ENCODE measurements at regions not wholly inside any gene's neighbourhood (a gene's known extent, or its start where the extent isn't known, plus 50 kb on each side); places are given as distances from the start of the nearest gene placed in this dataset.

DNA sequence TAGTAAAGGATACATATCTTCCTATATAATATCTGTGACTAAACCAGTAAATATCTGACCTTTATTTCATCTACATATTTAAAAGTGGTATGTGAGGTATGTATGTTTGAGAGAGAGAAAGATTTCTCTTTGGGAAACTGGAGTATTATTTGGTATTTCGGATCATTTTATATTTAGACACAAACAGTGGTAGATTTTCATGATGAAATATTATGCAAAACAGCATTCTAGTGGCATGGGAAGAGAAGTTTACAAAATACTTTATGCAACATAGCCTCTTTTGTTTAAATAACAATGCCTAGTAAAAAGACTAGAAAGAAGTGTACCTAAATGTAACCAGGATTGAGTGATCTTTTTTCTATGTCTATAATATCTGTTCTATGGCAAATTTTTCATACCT is 98.6 kb upstream of the TMEM168 start:
- Histone ChIP-seq H4K20me1 (ENCODE audit: insufficient read depth, poor library complexity, severe bottlenecking) (no peaks in the 10 kb centered on the region), H3K9me2 (replicated peaks; ENCODE audit: insufficient read depth) (no peaks in the 10 kb centered on the region), H3K4me3 (no peak overlapping the region), H3K4me1 (ENCODE audit: insufficient read depth) (no peaks in the 10 kb centered on the region), H3K27me3 (no peaks in the 10 kb centered on the region), H2AFZ (no peak overlapping the region), H3K79me2 (peaks cover 43% of the 10 kb centered on the region), H3K27ac (no peak overlapping the region), H3K36me3 (replicated peaks; ENCODE audit: insufficient read depth, low read depth) (no peaks in the 10 kb centered on the region), H3K4me2 (no peak overlapping the region), H3K9me3 (ENCODE audit: low read depth) (no peaks in the 10 kb centered on the region)
- TF ChIP-seq EZH2 (IDR thresholded peaks at IDR 0.05; ENCODE audit: borderline replicate concordance) (no peak), EZH2phosphoT487 (IDR thresholded peaks at IDR 0.05; ENCODE audit: low read depth, severe bottlenecking, unreplicated experiment) (no peak)
- TF ChIP-seq, protein P1, sequence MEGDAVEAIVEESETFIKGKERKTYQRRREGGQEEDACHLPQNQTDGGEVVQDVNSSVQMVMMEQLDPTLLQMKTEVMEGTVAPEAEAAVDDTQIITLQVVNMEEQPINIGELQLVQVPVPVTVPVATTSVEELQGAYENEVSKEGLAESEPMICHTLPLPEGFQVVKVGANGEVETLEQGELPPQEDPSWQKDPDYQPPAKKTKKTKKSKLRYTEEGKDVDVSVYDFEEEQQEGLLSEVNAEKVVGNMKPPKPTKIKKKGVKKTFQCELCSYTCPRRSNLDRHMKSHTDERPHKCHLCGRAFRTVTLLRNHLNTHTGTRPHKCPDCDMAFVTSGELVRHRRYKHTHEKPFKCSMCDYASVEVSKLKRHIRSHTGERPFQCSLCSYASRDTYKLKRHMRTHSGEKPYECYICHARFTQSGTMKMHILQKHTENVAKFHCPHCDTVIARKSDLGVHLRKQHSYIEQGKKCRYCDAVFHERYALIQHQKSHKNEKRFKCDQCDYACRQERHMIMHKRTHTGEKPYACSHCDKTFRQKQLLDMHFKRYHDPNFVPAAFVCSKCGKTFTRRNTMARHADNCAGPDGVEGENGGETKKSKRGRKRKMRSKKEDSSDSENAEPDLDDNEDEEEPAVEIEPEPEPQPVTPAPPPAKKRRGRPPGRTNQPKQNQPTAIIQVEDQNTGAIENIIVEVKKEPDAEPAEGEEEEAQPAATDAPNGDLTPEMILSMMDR (IDR thresholded peaks at IDR 0.05; ENCODE audit: poor library complexity) = no peak
- WGBS (ENCODE audit: low lambda C conversion rate, missing lambda C conversion rate) = 97% methylated on average over 1 of the region's 1 CpG
- DNase-seq (ENCODE audit: low spot score) = no peak

DNA sequence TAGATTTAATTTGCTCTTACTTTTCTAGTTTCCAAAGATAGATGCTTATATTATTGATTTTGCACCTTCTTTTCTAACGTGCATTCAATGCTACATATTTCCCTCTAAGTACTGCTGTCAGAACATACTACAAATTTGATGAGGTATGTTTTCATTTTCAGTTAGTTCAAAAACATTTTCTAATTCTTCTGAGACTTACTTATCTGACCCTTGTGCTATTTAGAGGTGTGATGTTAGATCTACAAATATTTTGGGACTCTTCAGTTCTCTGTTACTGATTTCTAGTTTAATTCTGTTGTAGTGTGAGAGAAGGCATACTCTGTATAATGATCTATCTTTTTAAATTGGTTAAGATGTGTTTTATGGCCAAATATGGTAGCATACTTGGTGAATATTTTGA is 97.8 kb upstream of the TMEM168 start:
- no peaks in the 10 kb centered on the region for H4K20me1 ChIP-seq (ENCODE audit: insufficient read depth, poor library complexity, severe bottlenecking)
- whole genome bisulfite sequencing (ENCODE audit: low lambda C conversion rate, missing lambda C conversion rate) = 88% methylated on average over 1 of the region's 1 CpG
- H3K79me2 ChIP-seq = peaks cover 47% of the 10 kb centered on the region
- no peak for DNase-seq (ENCODE audit: low spot score)
- no peaks in the 10 kb centered on the region for H3K36me3 ChIP-seq (replicated peaks; ENCODE audit: insufficient read depth, low read depth)
- TF ChIP-seq EZH2phosphoT487 (IDR thresholded peaks at IDR 0.05; ENCODE audit: low read depth, severe bottlenecking, unreplicated experiment) = no peak
- no peak for TF ChIP-seq EZH2 (IDR thresholded peaks at IDR 0.05; ENCODE audit: borderline replicate concordance)
- TF ChIP-seq, protein P1 (IDR thresholded peaks at IDR 0.05; ENCODE audit: poor library complexity) = no peak
- H3K4me1 ChIP-seq (ENCODE audit: insufficient read depth) = no peaks in the 10 kb centered on the region
- no peaks in the 10 kb centered on the region for H3K9me3 ChIP-seq (ENCODE audit: low read depth)
- H3K27ac ChIP-seq = no peak overlapping the region
- H3K4me3 ChIP-seq = no peak overlapping the region
- no peak overlapping the region for H3K4me2 ChIP-seq
- H2AFZ ChIP-seq = no peak overlapping the region
- no peaks in the 10 kb centered on the region for H3K9me2 ChIP-seq (replicated peaks; ENCODE audit: insufficient read depth)
- H3K27me3 ChIP-seq = no peaks in the 10 kb centered on the region

DNA sequence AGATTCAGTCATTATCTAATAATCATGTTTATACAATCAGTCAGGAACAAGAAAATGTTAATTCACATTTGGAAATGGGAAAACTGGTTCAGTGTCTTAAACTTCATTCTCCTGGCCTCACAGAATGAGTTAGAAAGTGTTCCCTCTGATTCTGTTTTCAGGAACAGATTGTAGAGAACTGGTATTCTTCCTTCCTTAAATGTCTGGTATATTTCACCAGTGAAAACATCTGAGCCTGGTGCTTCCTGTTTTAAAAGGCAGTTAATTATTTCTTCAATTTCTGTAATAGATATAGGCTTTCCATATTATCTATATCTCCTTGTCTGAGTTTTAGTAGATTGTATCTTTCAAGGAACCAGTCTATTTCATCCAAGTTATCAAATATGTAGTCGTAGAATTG is 97.1 kb upstream of the TMEM168 start:
- no peak overlapping the region for H3K27ac ChIP-seq
- H3K27me3 ChIP-seq = no peaks in the 10 kb centered on the region
- no peaks in the 10 kb centered on the region for H3K9me2 ChIP-seq (replicated peaks; ENCODE audit: insufficient read depth)
- no peaks in the 10 kb centered on the region for H3K36me3 ChIP-seq (replicated peaks; ENCODE audit: insufficient read depth, low read depth)
- no peak overlapping the region for H3K4me2 ChIP-seq
- 94% methylated on average over 1 of the region's 1 CpG for WGBS (ENCODE audit: low lambda C conversion rate, missing lambda C conversion rate)
- TF ChIP-seq, protein P1 (IDR thresholded peaks at IDR 0.05; ENCODE audit: poor library complexity) = no peak
- no peak for TF ChIP-seq EZH2phosphoT487 (IDR thresholded peaks at IDR 0.05; ENCODE audit: low read depth, severe bottlenecking, unreplicated experiment)
- H3K4me3 ChIP-seq = no peak overlapping the region
- DNase-seq (ENCODE audit: low spot score) = no peak
- peaks cover 41% of the 10 kb centered on the region for H3K79me2 ChIP-seq
- no peak overlapping the region for H2AFZ ChIP-seq
- no peaks in the 10 kb centered on the region for H4K20me1 ChIP-seq (ENCODE audit: insufficient read depth, poor library complexity, severe bottlenecking)
- H3K9me3 ChIP-seq (ENCODE audit: low read depth) = no peaks in the 10 kb centered on the region
- no peaks in the 10 kb centered on the region for H3K4me1 ChIP-seq (ENCODE audit: insufficient read depth)

DNA sequence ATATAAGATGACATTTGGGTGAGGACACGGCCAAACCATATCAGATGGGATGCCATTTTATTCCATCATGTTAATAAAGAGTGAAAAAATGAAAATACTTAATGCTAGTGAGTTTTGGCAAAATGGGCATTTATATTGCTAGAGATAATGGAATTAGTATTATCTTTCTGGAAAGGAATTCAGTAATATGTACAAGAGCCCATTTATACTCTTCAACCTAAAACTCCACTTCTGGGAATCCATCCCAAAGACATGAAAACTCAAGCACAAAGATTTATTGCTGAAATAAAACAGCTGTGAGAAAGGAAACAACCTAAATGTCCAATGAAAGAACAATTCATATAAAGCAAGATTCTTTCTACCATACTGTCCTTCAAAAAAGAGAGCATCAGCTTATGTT is 96.0 kb upstream of the TMEM168 start:
- Histone ChIP-seq H3K36me3 (replicated peaks; ENCODE audit: insufficient read depth, low read depth) (no peaks in the 10 kb centered on the region), H3K4me2 (no peak overlapping the region), H3K4me3 (no peak overlapping the region), H2AFZ (no peak overlapping the region), H3K9me3 (ENCODE audit: low read depth) (no peaks in the 10 kb centered on the region), H3K27me3 (no peaks in the 10 kb centered on the region), H3K9me2 (replicated peaks; ENCODE audit: insufficient read depth) (no peaks in the 10 kb centered on the region), H4K20me1 (ENCODE audit: insufficient read depth, poor library complexity, severe bottlenecking) (no peaks in the 10 kb centered on the region), H3K4me1 (ENCODE audit: insufficient read depth) (no peaks in the 10 kb centered on the region), H3K27ac (no peak overlapping the region), H3K79me2 (peaks cover 38% of the 10 kb centered on the region)
- WGBS (ENCODE audit: low lambda C conversion rate, missing lambda C conversion rate) = 95% methylated on average over 1 of the region's 1 CpG
- TF ChIP-seq EZH2 (IDR thresholded peaks at IDR 0.05; ENCODE audit: borderline replicate concordance) = no peak
- TF ChIP-seq, protein P1 (IDR thresholded peaks at IDR 0.05; ENCODE audit: poor library complexity) = no peak
- TF ChIP-seq EZH2phosphoT487 (IDR thresholded peaks at IDR 0.05; ENCODE audit: low read depth, severe bottlenecking, unreplicated experiment) = no peak
- DNase-seq (ENCODE audit: low spot score) = no peak

Measured in hepatocyte (in vitro differentiated cells).